ENCODE measurements at regions not wholly inside any gene's neighbourhood (a gene's known extent, or its start where the extent isn't known, plus 50 kb on each side); places are given as distances from the start of the nearest gene placed in this dataset.

GRCh38 chr6:115838763-115839401, 221.8 kb downstream of the FRK start:
- POLR2A ChIA-PET, result no interaction called here
- 32% methylated on average over 3 of the region's 3 CpGs for WGBS (ENCODE audit: insufficient coverage, insufficient replicate concordance, low lambda C conversion rate, missing lambda C conversion rate)

More at GRCh38 chr6:115838763-115839401, 221.8 kb downstream of the FRK start:
- Histone ChIP-seq H4K20me1 (ENCODE audit: control insufficient read depth, insufficient read depth) (no peaks in the 10 kb centered on the region), H2AFZ (ENCODE audit: control insufficient read depth, low read depth, low read length) (no peak overlapping the region), H3K9ac (ENCODE audit: control insufficient read depth, insufficient read depth, low read length) (no peak overlapping the region), H3K4me2 (ENCODE audit: control insufficient read depth, insufficient read depth) (no peak overlapping the region), H3K27ac (ENCODE audit: control insufficient read depth, insufficient read depth) (no peak overlapping the region), H3K27me3 (replicated peaks in 1 of 2; ENCODE audit: control insufficient read depth in 2 of 2, insufficient read depth in 2 of 2, low read length in 1 of 2) (no peaks in the 10 kb centered on the region), H3K36me3 (ENCODE audit: control insufficient read depth in 2 of 2, insufficient read depth in 2 of 2, low read length in 1 of 2) (no peaks in the 10 kb centered on the region), H3K4me1 (ENCODE audit: control insufficient read depth, insufficient read depth, low read length) (no peaks in the 10 kb centered on the region), H3K79me2 (ENCODE audit: control insufficient read depth, insufficient read depth, low read length) (no peaks in the 10 kb centered on the region), H3K9me3 (replicated peaks; ENCODE audit: control insufficient read depth, insufficient read depth, low read length) (no peaks in the 10 kb centered on the region), H3K4me3 (no peak overlapping the region)
- in situ Hi-C loops (cut with MboI) (no loop called here), intact Hi-C loops (cut with micrococcal nuclease; ENCODE audit: unreplicated experiment) (loop anchor here (10.0 kb wide), 1 partner anchor 1124 kb away; no protein-coding TSS in a partner anchor)
- SMC1A ChIA-PET (ENCODE audit: uncharacterized antibody, unreplicated experiment), result interaction anchor here (0.6 to 1.4 kb wide), 4 partner anchors 9 to 57 kb away, joined by 3 to 6 read pairs (median 3); no protein-coding TSS in a partner anchor
- ATAC-seq (peak; percentile 82), DNase-seq (ENCODE audit: low read depth, low spot score) (no peak), FAIRE-seq (peak; percentile 18)
- RAD21 ChIA-PET (ENCODE audit: unreplicated experiment), result interaction anchor here (0.5 to 1.3 kb wide), 3 partner anchors 8 to 172 kb away, joined by 3 to 5 read pairs (median 4); no protein-coding TSS in a partner anchor
- CTCF ChIA-PET, result interaction anchor here (0.7 to 2.7 kb wide), 11 partner anchors 9 to 53 kb away, joined by 3 to 22 read pairs (median 5); no protein-coding TSS in a partner anchor
- BruUV-seq (replicated peaks), result no TSS peak
- TF ChIP-seq CTCF (IDR thresholded peaks at IDR 0.05 in 2 of 3, conservative IDR thresholded peaks at IDR 0.05 in 1 of 3; ENCODE audit: control insufficient read depth in 2 of 3, extremely low read depth in 1 of 3, insufficient read depth in 1 of 3, low read depth in 3 of 3, low read length in 3 of 3), result peak; percentile 43 to 62 (median 61)
- 0 out of 2 replicates have a peak, but pooled peaks have one; percentile 43 for TF ChIP-seq POLR2AphosphoS5 (IDR thresholded peaks at IDR 0.05; ENCODE audit: low read length)
- TF ChIP-seq MTA2 (IDR thresholded peaks at IDR 0.05; ENCODE audit: low read depth), result no peak
- TF ChIP-seq CEBPB (IDR thresholded peaks at IDR 0.05; ENCODE audit: borderline replicate concordance in 1 of 2, low read depth in 2 of 2, low read length in 2 of 2), result no peak
- 0 out of 2 replicates have a peak, but pooled peaks have one; percentile 29 for TF ChIP-seq NR2F1 (conservative IDR thresholded peaks at IDR 0.05)
- peak; percentile 25; the same call in 1 of the 2 replicates for TF ChIP-seq RAD21 (IDR thresholded peaks at IDR 0.05; ENCODE audit: insufficient read depth, low read depth, low read length)
- TF ChIP-seq TCF3 (IDR thresholded peaks at IDR 0.05; ENCODE audit: borderline replicate concordance, insufficient read depth, low read depth, low read length), result no peak
- no peak for TF ChIP-seq PAX8 (IDR thresholded peaks at IDR 0.05)
- no peak for TF ChIP-seq GABPA (IDR thresholded peaks at IDR 0.05; ENCODE audit: low read depth)
